ENCODE measurements at regions not wholly inside any gene's neighbourhood (a gene's known extent, or its start where the extent isn't known, plus 50 kb on each side); places are given as distances from the start of the nearest gene placed in this dataset.
A peak's percentile ranks its signal among the peaks of the same experiment; 100 is the strongest.
"Not testable (repeated sequence)": the region's sequence is repeated elsewhere in the genome, so short reads cannot be mapped to it uniquely, and the experiment has no call there.

- DNase-seq (ENCODE audit: low read depth): no peak
These were observed 425.9 kb upstream of the ONECUT1 start for GRCh38 chr15:53216036-53216435.

GRCh38 chr15:53213336-53213735 is 423.2 kb upstream of the ONECUT1 start:
- no peak for DNase-seq (ENCODE audit: low read depth)

GRCh38 chr15:53212785-53213184 is 422.6 kb upstream of the ONECUT1 start:
- DNase-seq (ENCODE audit: low read depth): no peak

GRCh38 chr15:53210653-53211052 is 420.5 kb upstream of the ONECUT1 start:
- DNase-seq (ENCODE audit: low read depth): no peak

GRCh38 chr15:53209396-53210042 is 419.4 kb upstream of the ONECUT1 start:
- DNase-seq (ENCODE audit: low read depth): peak; percentile 71

GRCh38 chr15:53208751-53209150 is 418.6 kb upstream of the ONECUT1 start:
- no peak for DNase-seq (ENCODE audit: low read depth)

- no peak for DNase-seq (ENCODE audit: low read depth)
These were observed 413.3 kb upstream of the ONECUT1 start for GRCh38 chr15:53203454-53203853.

GRCh38 chr15:53202876-53203275 is 412.7 kb upstream of the ONECUT1 start:
- no peak for DNase-seq (ENCODE audit: low read depth)

GRCh38 chr15:53197426-53197839 is 407.3 kb upstream of the ONECUT1 start:
- peak; percentile 67 for DNase-seq (ENCODE audit: low read depth)

GRCh38 chr15:53196788-53197187 is 406.7 kb upstream of the ONECUT1 start:
- no peak for DNase-seq (ENCODE audit: low read depth)

- no peak for DNase-seq (ENCODE audit: low read depth)
These were observed 406.1 kb upstream of the ONECUT1 start for GRCh38 chr15:53196242-53196641.

- DNase-seq (ENCODE audit: low read depth): no peak
These were observed 403.0 kb upstream of the ONECUT1 start for GRCh38 chr15:53193149-53193548.

GRCh38 chr15:53189860-53190259 is 399.7 kb upstream of the ONECUT1 start:
- no peak for DNase-seq (ENCODE audit: low read depth)

GRCh38 chr15:53183449-53183848 is 393.3 kb upstream of the ONECUT1 start:
- DNase-seq (ENCODE audit: low read depth): not testable (repeated sequence)

GRCh38 chr15:53171571-53171970 is 381.4 kb upstream of the ONECUT1 start:
- DNase-seq (ENCODE audit: low read depth): no peak

GRCh38 chr15:53166684-53167201 is 376.6 kb upstream of the ONECUT1 start:
- no peak for DNase-seq (ENCODE audit: low read depth)

GRCh38 chr15:53165988-53166683 is 376.0 kb upstream of the ONECUT1 start:
- no peak for DNase-seq (ENCODE audit: low read depth)

- no peak for DNase-seq (ENCODE audit: low read depth)
These were observed 370.1 kb upstream of the ONECUT1 start for GRCh38 chr15:53160092-53160704.

GRCh38 chr15:53159458-53159857 is 369.3 kb upstream of the ONECUT1 start:
- no peak for DNase-seq (ENCODE audit: low read depth)

GRCh38 chr15:53158995-53159394 is 368.9 kb upstream of the ONECUT1 start:
- no peak for DNase-seq (ENCODE audit: low read depth)

- DNase-seq (ENCODE audit: low read depth): no peak
These were observed 343.2 kb upstream of the ONECUT1 start for GRCh38 chr15:53133255-53133850.

- no peak for DNase-seq (ENCODE audit: low read depth)
These were observed 340.8 kb upstream of the ONECUT1 start for GRCh38 chr15:53130943-53131342.
